ENCODE measurements at regions not wholly inside any gene's neighbourhood (a gene's known extent, or its start where the extent isn't known, plus 50 kb on each side); places are given as distances from the start of the nearest gene placed in this dataset.

- Histone ChIP-seq H3K9me3 (ENCODE audit: insufficient read depth in 2 of 2, low read depth in 1 of 2, low read length in 1 of 2) (no peaks in the 10 kb centered on the region), H4K91ac (replicated peaks; ENCODE audit: insufficient read length, low read length) (no peak overlapping the region), H3K4me2 (ENCODE audit: insufficient read depth in 1 of 2, low read depth in 2 of 2, low read length in 2 of 2) (no peak overlapping the region), H3K56ac (replicated peaks; ENCODE audit: insufficient read length, low read depth, low read length) (no peak overlapping the region), H3K23me2 (ENCODE audit: low read depth, low read length) (no peaks in the 10 kb centered on the region), H3K18ac (ENCODE audit: extremely low read depth, low read length) (no peak overlapping the region), H3K79me2 (ENCODE audit: control insufficient read depth in 1 of 2, insufficient read depth in 2 of 2, low read length in 2 of 2) (no peaks in the 10 kb centered on the region), H3K36me3 (ENCODE audit: control insufficient read depth in 2 of 4, insufficient read depth in 4 of 4, low read length in 3 of 4) (no peaks in the 10 kb centered on the region), H4K20me1 (replicated peaks in 1 of 2; ENCODE audit: control insufficient read depth in 1 of 2, insufficient read depth in 2 of 2, low read length in 2 of 2) (no peaks in the 10 kb centered on the region), H3K9ac (replicated peaks in 1 of 4; ENCODE audit: extremely low read depth in 1 of 4, low read depth in 3 of 4, low read length in 3 of 4) (no peak overlapping the region), H4K5ac (ENCODE audit: insufficient read length, low read depth, low read length) (no peak overlapping the region), H4K8ac (ENCODE audit: extremely low read depth, insufficient read depth, low read length) (no peak overlapping the region), H3K27ac (ENCODE audit: low read depth, low read length) (no peak overlapping the region), H2BK15ac (ENCODE audit: low read length) (no peak overlapping the region), H3K4ac (replicated peaks; ENCODE audit: insufficient read length, low read depth, low read length) (no peak overlapping the region), H2BK12ac (ENCODE audit: low read depth, low read length) (no peak overlapping the region), H2BK120ac (replicated peaks; ENCODE audit: low read depth, low read length) (no peak overlapping the region), H2AK5ac (ENCODE audit: low read depth, low read length) (no peak overlapping the region), H2AFZ (ENCODE audit: low read length) (no peak overlapping the region), H3K27me3 (replicated peaks in 1 of 4; ENCODE audit: control insufficient read depth in 3 of 4, extremely low read depth in 1 of 4, insufficient read depth in 3 of 4, low read length in 3 of 4) (no peaks in the 10 kb centered on the region), H3K4me3 (ENCODE audit: extremely low read depth in 1 of 4, insufficient read depth in 2 of 4, low read depth in 3 of 4, low read length in 4 of 4) (no peak overlapping the region), H2BK20ac (ENCODE audit: low read length) (no peak overlapping the region), H3K23ac (ENCODE audit: insufficient read length) (no peak overlapping the region), H3K14ac (ENCODE audit: insufficient read length) (no peak overlapping the region), H3K4me1 (replicated peaks in 1 of 4; ENCODE audit: control insufficient read depth in 3 of 4, insufficient read depth in 4 of 4, low read length in 3 of 4) (no peaks in the 10 kb centered on the region; a peak in 1 of 7 replicates), H2BK5ac (ENCODE audit: low read depth, low read length) (no peak overlapping the region), H3K79me1 (ENCODE audit: low read depth, low read length) (no peaks in the 10 kb centered on the region)
- TF ChIP-seq CREB1 (IDR thresholded peaks at IDR 0.05) (no peak), RAD21 (IDR thresholded peaks at IDR 0.05 in 1 of 2, conservative IDR thresholded peaks at IDR 0.05 in 1 of 2; ENCODE audit: low read depth in 2 of 2, low read length in 2 of 2) (no peak), TCF12 (IDR thresholded peaks at IDR 0.05; ENCODE audit: low read depth, low read length) (no peak), CTBP2 (IDR thresholded peaks at IDR 0.05; ENCODE audit: borderline replicate concordance, insufficient read depth, insufficient read length, low read length) (no peak), TBP (IDR thresholded peaks at IDR 0.05; ENCODE audit: low read depth, low read length) (no peak), NRF1 (IDR thresholded peaks at IDR 0.05; ENCODE audit: low read depth, low read length) (no peak), SIX5 (IDR thresholded peaks at IDR 0.05; ENCODE audit: low read depth, low read length) (no peak), SAP30 (IDR thresholded peaks at IDR 0.05; ENCODE audit: insufficient read depth, insufficient replicate concordance, low read length) (no peak), NANOG (IDR thresholded peaks at IDR 0.05; ENCODE audit: insufficient read depth, low read depth, low read length, poor library complexity, severe bottlenecking) (no peak), JUN (IDR thresholded peaks at IDR 0.05; ENCODE audit: low read depth, low read length) (no peak)
- DNase-seq (ENCODE audit: low read depth in 1 of 2, low spot score in 2 of 2) (no peak), FAIRE-seq (no peak)
- WGBS, 2 experiments (ENCODE audit: extremely low coverage in 1 of 2, insufficient coverage in 1 of 2, insufficient read length in 1 of 2, insufficient replicate concordance in 2 of 2, low coverage in 1 of 2, low lambda C conversion rate in 2 of 2, missing lambda C conversion rate in 1 of 2): 86% methylated on average over 2 of the region's 2 CpGs; no CpG with 5 or more reads in 1 of the 2 experiments
- CTCF ChIA-PET (ENCODE audit: partially characterized antibody): interaction anchor here (0.9 kb wide), 1 partner anchor 30 kb away, joined by 3 read pairs; no protein-coding TSS in a partner anchor
- POLR2A ChIA-PET (ENCODE audit: partially characterized antibody): no interaction called here
Observed at GRCh38 chr3:117868766-117869165, 1159.2 kb downstream of the TUSC7 start.
